ENCODE measurements at regions not wholly inside any gene's neighbourhood (a gene's known extent, or its start where the extent isn't known, plus 50 kb on each side); places are given as distances from the start of the nearest gene placed in this dataset.

DNA sequence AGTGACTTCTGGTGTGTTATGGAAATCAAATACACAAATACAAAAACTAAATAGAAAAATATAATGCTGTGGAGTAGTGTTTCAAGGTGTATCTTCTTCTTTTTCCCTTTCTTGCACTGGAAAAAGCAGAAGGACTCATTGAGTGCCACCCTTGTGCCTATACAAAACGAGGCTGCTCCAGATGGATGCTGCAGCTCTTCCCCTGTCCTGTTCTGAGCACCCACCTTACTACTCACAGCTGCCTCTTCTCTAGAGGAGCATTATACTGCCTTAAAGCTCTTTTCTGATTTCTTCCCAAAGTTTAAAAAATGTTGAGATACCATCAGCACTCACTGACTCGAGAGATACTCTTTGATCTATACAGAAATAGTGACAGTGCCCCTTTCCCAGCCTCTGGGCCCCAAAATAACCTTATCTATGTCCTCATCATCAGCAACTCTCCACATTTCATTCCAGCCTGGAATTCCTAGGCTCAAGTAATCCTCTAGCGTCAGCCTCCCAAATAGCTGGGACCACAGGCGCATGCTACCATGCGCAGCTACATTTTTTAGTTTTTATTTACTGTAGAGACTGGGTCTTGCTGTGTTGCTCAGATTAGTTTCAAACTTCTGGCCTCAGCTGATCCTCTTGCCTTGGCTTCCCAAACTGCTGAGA, 1356.1 kb upstream of the NRXN1 start:
- TF ChIP-seq EZH2 (IDR thresholded peaks at IDR 0.05; ENCODE audit: insufficient read depth, poor library complexity, severe bottlenecking) (no peak), EZH2phosphoT487 (IDR thresholded peaks at IDR 0.05; ENCODE audit: insufficient read depth, low read depth) (no peak)

All from GM23248 (cell line).